ENCODE measurements at regions not wholly inside any gene's neighbourhood (a gene's known extent, or its start where the extent isn't known, plus 50 kb on each side); places are given as distances from the start of the nearest gene placed in this dataset. TPM values are rescaled to one million over a fixed set of nuclear protein-coding genes. Genes with fewer than 3 reads are reported as not detected.
A peak's percentile ranks its signal among the peaks of the same experiment; 100 is the strongest.
"Not testable (repeated sequence)": the region's sequence is repeated elsewhere in the genome, so short reads cannot be mapped to it uniquely, and the experiment has no call there.

GRCh38 chr15:20785151-20785936 is 80.8 kb downstream of the POTEB2 start:
- no CpG with 5 or more reads among the region's 42 CpGs for WGBS, 2 donors
- H3K36me3 ChIP-seq; H3K4me1 ChIP-seq; H3K9me3 ChIP-seq; H3K27me3 ChIP-seq; H3K27ac ChIP-seq; H3K4me3 ChIP-seq (replicated peaks in 1 of 3); intact Hi-C loops (cut with DNase I): not testable (repeated sequence)
- peak in 1 of 2 donors; percentile 14 for DNase-seq

GRCh38 chr15:20783598-20784184 is 82.4 kb downstream of the POTEB2 start:
- H3K27me3 ChIP-seq; H3K9me3 ChIP-seq; intact Hi-C loops (cut with DNase I); DNase-seq; H3K27ac ChIP-seq; H3K4me3 ChIP-seq (replicated peaks in 1 of 3); H3K4me1 ChIP-seq; H3K36me3 ChIP-seq: not testable (repeated sequence)
- WGBS, 2 donors: no CpG with 5 or more reads among the region's 36 CpGs

DNA sequence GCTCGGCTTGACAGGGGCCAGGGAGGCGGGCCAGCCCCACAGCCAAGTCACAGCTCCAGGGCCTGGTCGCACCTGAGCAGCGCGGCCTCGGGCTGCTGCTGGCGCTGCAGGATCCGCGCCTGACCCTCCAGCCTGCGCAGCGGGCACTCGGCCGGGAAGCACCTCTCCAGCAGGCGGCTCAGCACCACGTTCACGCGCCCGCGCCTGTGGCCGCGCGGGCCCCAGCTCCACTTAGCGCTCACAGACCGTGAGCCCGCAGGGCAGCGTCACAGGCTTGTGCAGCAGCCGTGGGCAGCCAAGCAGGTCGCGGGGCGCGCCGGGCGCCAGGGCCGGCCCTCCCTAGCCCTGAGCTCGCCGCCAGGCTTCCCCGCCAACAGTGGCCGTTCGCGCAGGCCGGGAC is 90.7 kb downstream of the POTEB2 start:
- H3K27ac ChIP-seq; intact Hi-C loops (cut with DNase I); H3K4me3 ChIP-seq (replicated peaks in 1 of 3); H3K4me1 ChIP-seq; H3K36me3 ChIP-seq; H3K9me3 ChIP-seq; H3K27me3 ChIP-seq; DNase-seq: not testable (repeated sequence)
- WGBS, 2 donors: no CpG with 5 or more reads among the region's 41 CpGs

DNA sequence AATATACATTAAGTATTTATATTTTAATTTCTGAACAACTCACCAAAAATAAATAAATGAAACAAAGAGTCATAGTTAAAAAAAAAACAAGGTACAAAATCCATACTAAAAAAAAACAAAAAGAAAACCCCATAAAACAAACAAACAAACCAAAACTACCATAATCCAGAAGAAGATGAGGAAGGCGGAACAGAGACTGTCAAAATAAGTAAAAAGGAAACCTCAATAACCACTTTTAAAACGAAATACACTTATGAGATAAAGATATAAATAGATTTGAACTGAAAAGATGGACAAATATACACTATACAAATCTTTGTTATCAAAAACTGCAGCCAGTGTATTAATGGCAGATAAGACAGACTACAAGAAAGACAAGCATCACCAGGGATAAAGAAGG is 98.2 kb downstream of the POTEB2 start:
- WGBS, 2 donors: no CpG with 5 or more reads among the region's 2 CpGs
- H3K27me3 ChIP-seq; H3K36me3 ChIP-seq; H3K4me3 ChIP-seq (replicated peaks in 1 of 3); DNase-seq; H3K9me3 ChIP-seq; H3K27ac ChIP-seq; intact Hi-C loops (cut with DNase I); H3K4me1 ChIP-seq: not testable (repeated sequence)

DNA sequence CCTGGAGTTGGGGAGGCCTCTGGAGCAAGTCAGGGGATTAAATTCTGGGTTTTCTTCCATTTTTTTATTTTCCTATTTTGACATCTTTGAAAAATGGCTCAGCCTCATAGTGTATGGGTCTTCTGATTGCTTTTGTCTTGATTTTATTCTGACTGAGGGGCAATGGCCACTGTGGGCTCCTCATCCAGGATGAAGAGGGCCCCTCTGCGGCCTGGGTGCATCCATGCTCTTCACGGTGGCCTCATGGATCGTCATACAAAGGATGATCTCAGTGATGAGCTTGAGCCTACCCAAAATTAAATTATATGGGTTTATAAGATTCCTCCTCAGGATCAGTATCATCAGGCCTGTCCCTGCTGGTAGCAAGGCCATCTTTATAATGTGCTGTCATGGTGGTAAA is 103.7 kb downstream of the POTEB2 start:
- intact Hi-C loops (cut with DNase I); H3K27ac ChIP-seq; H3K9me3 ChIP-seq; H3K36me3 ChIP-seq; H3K4me3 ChIP-seq (replicated peaks in 1 of 3); H3K27me3 ChIP-seq; H3K4me1 ChIP-seq; DNase-seq: not testable (repeated sequence)
- 85 to 87% methylated on average over 3 of the region's 3 CpGs for WGBS, 2 donors

DNA sequence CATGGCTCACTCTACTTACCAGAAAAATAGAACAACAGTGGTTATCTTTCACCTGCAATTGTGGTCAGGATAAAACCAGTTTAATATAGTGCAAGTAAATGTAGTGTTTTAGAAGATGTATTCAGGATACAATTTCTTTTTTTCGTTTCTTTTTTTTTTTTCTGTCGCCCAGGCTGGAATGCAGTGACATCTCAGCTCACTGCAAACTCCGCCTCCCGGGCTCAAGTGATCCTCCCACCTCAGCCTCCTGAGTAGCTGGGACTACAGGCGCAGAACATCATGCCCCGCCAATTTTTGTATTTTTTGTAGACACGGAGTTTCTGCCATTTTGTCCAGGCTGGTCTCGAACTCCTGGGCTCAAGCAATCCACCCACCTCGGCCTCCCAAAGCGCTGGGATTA is 109.7 kb downstream of the POTEB2 start:
- H3K36me3 ChIP-seq; H3K27me3 ChIP-seq; intact Hi-C loops (cut with DNase I); DNase-seq; H3K4me1 ChIP-seq; H3K27ac ChIP-seq; H3K9me3 ChIP-seq; H3K4me3 ChIP-seq (replicated peaks in 1 of 3): not testable (repeated sequence)
- WGBS, 2 donors: no CpG with 5 or more reads among the region's 10 CpGs

DNA sequence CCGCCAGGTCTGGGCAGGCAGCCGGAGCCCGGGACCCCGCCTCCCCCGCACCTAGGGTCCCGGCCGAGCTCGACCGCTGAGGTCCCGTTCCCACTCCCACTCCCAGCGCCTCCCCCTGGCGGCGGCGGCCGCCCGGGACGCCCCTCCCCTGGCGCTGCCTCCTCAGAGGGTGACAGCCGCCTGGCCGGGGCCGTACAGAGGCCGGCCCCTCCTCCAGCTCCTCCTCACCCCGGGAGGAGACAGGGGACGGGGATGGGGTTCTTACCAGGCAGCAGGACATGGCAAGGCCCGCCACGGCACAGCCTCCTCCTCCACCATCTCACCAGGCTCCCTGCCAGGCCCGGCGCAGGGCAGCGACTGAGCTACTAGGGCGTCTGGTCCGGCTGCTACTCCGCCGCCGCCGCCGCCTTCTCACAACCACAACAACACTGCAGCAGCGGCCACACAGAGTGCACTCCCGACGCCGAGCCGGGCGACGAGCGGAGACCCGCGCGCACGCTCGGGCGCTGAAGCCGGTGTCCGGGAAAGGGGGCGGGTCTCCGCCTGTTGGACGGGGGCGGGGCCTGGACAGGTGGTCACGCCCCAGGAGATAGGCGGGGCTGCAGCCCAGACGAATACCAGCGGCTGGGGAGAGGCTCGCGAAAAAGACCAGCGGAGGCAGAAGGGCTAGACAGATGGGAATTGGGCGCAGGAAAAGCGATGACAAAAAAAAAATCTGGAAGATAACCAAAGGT is 110.3 kb downstream of the POTEB2 start:
- DNase-seq: peak in 1 of 2 donors; percentile 3
- H3K36me3 ChIP-seq; H3K4me3 ChIP-seq (replicated peaks in 1 of 3); intact Hi-C loops (cut with DNase I); H3K27ac ChIP-seq; H3K9me3 ChIP-seq; H3K27me3 ChIP-seq; H3K4me1 ChIP-seq: not testable (repeated sequence)
- TF ChIP-seq POLR2A (IDR thresholded peaks at IDR 0.05): peak in 1 of 2 donors; percentile 45
- WGBS, 2 donors: no CpG with 5 or more reads among the region's 65 CpGs

GRCh38 chr15:20733493-20733892 is 132.6 kb downstream of the POTEB2 start:
- DNase-seq; H3K9me3 ChIP-seq; H3K4me1 ChIP-seq; H3K4me3 ChIP-seq (replicated peaks in 1 of 3); H3K27ac ChIP-seq; H3K27me3 ChIP-seq; intact Hi-C loops (cut with DNase I); H3K36me3 ChIP-seq: not testable (repeated sequence)
- 38 to 58% methylated on average over 1 of the region's 1 CpG for WGBS, 2 donors

Small RNA genes in the stretch of these regions (small RNA-seq; reads per million reads assigned to genes)
- gene RNU6-498P: not detected
